ENCODE measurements at regions not wholly inside any gene's neighbourhood (a gene's known extent, or its start where the extent isn't known, plus 50 kb on each side); places are given as distances from the start of the nearest gene placed in this dataset.

GRCh38 chr12:127411981-127412380 is 855.0 kb upstream of the TMEM132C start:
- intact Hi-C loops (cut with DNase I) = no loop called here
- no peak for ATAC-seq
- DNase-seq (ENCODE audit: low spot score) = no peak

- ATAC-seq (no peak), DNase-seq (ENCODE audit: low spot score) (no peak)
- intact Hi-C loops (cut with DNase I) = no loop called here
Measured at GRCh38 chr12:127412866-127413265, 854.1 kb upstream of the TMEM132C start.

DNA sequence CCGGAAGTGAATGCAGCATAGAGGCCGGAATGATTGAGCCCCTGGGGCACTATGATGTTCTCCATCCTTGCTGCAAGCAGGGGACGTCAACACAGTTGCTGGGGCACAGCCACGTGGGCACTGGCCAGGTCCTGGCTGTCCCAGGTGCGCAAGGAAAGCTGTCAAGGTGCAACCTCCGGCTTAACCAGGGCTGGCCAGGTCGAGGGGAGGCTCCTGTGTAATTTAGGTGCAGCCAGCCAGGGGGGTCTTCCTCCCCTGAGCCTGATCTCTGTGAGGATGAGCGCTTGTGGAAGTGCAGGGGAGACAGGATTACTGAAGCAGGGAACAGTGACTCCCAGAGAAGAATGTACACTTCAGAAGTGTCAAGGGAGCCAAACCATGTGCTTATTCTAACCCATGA is 852.8 kb upstream of the TMEM132C start:
- ATAC-seq (no peak), DNase-seq (ENCODE audit: low spot score) (no peak)
- intact Hi-C loops (cut with DNase I) = no loop called here

DNA sequence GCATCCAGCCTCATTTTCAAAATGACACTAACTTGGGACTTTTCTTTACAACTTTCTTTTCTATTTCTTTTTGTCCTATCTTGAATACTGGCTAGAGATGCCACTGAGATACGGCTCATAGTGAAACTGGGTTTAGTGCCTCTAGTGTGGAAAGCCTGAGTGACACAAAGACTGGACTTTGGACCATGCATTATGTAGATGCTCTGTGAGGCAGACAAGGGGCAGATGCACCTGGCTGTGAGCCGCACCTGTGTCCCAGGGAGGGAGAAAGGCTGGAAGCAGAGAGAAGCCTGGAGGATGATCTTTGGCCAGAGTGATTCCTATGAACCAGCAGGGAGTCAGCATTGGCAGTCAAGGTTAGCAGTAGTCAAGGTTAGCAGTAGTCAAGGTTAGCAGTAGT is 852.3 kb upstream of the TMEM132C start:
- intact Hi-C loops (cut with DNase I) = no loop called here
- DNase-seq (ENCODE audit: low spot score) = no peak
- ATAC-seq = no peak

DNA sequence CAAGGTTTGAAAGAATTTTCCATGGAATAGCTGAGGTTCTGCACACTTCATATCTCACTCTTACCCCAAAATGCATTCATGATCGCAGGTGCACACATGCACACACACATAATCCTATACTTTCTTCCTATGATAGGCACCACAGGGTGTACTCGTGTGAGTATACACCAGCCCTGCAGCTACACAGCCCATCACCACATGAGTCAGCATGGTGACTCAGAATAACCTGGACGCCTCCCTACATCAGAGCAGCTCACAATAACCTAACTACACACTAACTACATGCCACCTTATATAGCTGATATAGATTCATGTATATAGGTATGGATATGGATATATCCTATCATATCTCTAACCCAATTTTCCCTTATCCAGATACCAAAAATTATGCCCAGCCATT is 850.2 kb upstream of the TMEM132C start:
- no peak for ATAC-seq
- DNase-seq (ENCODE audit: low spot score) = no peak
- intact Hi-C loops (cut with DNase I) = no loop called here

DNA sequence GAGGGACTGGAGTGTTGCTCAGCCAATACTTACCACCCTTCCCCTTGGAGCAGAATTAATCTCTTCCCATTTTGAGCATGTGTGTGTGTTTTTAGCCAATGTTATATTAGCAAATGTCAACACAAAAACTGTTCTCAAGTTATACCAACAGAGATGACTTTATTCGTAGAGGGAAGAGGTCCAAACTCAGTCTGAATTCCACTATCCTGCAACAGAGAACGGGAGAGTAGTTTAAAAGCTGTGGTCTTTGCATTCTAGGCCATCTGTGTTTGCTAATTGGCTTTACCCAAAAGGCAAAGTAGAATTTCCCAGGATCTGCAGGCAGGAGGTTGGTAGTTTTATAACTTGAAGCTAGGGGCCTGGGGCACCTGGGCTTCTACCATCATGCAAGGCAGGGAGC is 847.9 kb upstream of the TMEM132C start:
- ATAC-seq = no peak
- DNase-seq (ENCODE audit: low spot score) = no peak
- intact Hi-C loops (cut with DNase I) = no loop called here

GRCh38 chr12:127421614-127422013 is 845.4 kb upstream of the TMEM132C start:
- intact Hi-C loops (cut with DNase I) = no loop called here
- no peak for ATAC-seq
- DNase-seq (ENCODE audit: low spot score) = no peak

- ATAC-seq = no peak
- no peak for DNase-seq (ENCODE audit: low spot score)
- intact Hi-C loops (cut with DNase I) = no loop called here
Measured at GRCh38 chr12:127422935-127423566, 843.9 kb upstream of the TMEM132C start.

GRCh38 chr12:127425474-127425873 is 841.5 kb upstream of the TMEM132C start:
- ATAC-seq (no peak), DNase-seq (ENCODE audit: low spot score) (no peak)
- intact Hi-C loops (cut with DNase I) = no loop called here

DNA sequence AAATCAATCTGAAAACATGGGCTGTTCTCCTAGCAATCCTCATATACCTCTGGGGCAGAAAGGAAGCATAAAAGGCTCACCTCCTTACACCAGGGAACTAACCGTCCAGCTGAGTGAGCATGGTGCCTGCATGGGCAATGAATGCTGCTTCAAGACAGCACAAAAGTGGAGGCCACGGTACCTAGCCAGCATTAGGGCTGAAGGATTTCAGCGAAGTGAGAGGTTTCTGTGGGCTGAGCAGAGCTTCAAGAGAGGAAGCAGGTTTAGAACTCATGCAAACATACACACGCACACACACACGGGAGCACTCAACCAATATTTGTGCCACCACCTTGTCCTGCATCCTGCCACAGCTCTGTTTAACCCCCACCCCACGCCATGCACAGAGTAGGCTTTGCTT is 838.5 kb upstream of the TMEM132C start:
- ATAC-seq = no peak
- no peak for DNase-seq (ENCODE audit: low spot score)
- intact Hi-C loops (cut with DNase I) = no loop called here

DNA sequence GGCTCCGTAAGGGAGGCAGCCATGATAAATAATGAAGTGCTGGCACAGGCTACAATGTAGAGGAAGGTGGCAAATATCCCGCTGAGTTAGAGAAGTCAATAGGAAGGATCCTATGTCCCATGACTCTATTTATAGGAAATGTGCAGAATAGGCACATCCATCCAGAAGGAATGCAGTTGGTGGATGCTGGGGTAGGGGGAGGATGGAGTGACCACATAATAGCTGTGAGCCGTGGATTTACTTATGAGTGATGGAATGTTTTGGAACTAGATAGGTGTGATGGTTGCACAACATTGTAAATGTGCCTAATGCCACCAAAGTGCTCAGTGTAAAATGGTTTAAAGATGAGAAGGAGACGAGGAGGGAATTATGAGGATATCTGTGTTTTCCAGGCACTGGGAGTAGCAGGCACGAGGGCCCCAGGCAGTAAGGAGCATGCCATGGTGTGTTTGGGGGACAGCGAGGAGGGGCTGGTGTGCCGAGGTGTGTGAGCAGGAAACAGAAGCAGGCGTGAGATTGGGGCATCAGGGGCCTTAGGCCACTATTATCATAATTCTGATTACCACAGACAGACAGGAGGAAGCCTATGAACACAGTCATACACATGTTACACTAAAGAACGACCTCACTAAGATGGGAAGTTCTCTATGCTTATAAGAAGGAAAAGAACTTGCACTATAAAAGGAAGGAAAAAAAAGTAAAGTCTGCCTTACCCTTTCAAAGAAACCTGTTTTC is 837.3 kb upstream of the TMEM132C start:
- ATAC-seq (no peak), DNase-seq (ENCODE audit: low spot score) (no peak)
- intact Hi-C loops (cut with DNase I) = no loop called here

DNA sequence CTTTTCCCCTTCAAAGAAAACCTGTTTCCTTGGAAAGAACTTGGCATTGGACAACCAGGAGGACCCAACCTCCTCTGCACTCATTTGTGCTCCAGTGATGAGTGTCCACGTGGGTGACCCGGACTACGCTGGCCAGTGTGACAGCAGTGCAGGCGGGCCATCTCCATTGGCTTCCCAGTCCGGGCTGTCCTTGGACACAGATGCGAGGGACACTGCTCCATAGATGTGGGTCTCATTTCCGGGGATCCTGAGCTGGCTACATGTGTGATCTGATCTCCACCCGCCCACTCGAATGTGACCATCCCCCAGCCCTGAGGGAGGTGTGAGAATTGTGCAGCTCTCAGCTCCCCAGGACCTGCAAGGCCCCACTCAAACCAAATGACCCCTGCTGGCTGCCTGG is 836.6 kb upstream of the TMEM132C start:
- DNase-seq (ENCODE audit: low spot score) (no peak), ATAC-seq (no peak)
- intact Hi-C loops (cut with DNase I) = no loop called here

DNA sequence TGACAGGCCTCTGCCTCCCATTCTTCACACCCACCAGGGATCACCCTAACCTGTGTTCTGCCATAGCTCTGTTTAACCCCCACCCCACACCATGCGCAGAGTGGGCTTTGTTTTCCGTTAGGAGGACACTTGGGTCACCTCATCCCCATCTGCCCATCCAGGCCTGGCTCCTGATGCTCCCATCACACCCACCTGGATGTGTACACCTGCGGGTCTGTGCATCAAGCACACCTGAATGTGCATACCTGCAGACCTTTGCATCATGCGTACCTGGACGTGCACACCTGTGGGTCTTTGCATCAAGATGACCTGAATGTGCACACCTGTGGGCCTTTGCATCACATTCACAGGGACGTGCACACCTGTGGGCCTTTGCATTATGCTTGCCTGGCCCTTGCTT is 835.8 kb upstream of the TMEM132C start:
- intact Hi-C loops (cut with DNase I) = no loop called here
- ATAC-seq (no peak), DNase-seq (ENCODE audit: low spot score) (no peak)

GRCh38 chr12:127431594-127431993 is 835.4 kb upstream of the TMEM132C start:
- no peak for DNase-seq (ENCODE audit: low spot score)
- ATAC-seq = no peak
- intact Hi-C loops (cut with DNase I) = no loop called here

DNA sequence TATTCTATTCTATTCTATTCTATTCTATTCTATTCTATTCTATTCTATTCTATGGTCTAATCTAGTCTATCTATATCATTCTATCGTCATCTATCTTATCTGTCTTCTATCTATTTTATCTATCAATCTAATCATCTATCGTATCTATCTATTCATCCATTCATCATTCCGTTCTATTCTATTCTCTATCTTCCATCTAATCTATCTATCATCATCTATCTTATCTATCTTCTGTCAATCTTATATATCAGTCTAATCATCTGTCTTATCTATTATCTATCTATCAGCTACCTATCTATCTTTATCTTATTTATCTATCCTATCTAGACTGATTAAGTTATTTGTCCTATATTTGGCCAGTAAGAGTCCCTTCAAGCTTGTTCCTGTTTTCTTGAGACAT is 831.5 kb upstream of the TMEM132C start:
- ATAC-seq = no peak
- intact Hi-C loops (cut with DNase I) = no loop called here

DNA sequence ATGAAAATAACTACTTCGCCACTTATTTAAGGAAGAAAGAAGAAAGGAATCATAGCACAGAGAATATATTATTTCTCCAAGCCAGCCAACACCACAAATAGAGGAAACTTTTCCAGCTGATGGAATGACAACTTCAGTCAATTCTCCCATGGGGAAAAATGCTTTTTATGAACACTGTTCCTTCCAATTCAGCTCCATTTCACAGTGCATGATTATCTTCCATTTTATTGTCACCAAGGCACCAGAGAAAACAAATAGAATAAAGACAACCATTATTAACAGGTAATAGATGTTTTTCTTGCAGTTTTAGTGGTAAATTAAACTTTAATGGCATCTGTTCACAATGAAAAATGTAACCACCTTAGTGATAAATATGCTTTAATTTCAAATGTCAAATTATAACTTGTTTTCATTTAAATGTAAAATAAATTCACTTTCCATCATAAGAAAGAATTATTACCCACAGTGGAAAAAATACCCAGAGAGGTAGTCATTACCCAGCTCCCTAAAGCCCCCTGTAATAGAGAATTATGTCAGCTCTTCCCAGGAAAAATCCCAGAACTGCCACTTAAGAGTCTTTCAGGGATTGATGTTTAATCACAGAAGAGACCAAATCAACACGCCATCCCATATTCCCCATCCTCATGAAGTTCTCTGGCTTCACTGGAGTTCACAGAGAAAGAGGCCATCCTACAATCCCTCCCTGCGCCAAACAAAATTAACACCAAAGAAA is 828.3 kb upstream of the TMEM132C start:
- DNase-seq (ENCODE audit: low spot score) = no peak
- no peak for ATAC-seq
- intact Hi-C loops (cut with DNase I) = no loop called here

More for the DNA sequence above, 831.5 kb upstream of the TMEM132C start:
- no peak for DNase-seq (ENCODE audit: low spot score)

- DNase-seq (ENCODE audit: low spot score) (no peak), ATAC-seq (no peak)
- intact Hi-C loops (cut with DNase I) = no loop called here
Measured at GRCh38 chr12:127445581-127446139, 821.3 kb upstream of the TMEM132C start.

- ATAC-seq = no peak
- no peak for DNase-seq (ENCODE audit: low spot score)
- intact Hi-C loops (cut with DNase I) = no loop called here
Measured at GRCh38 chr12:127448906-127449305, 818.1 kb upstream of the TMEM132C start.

DNA sequence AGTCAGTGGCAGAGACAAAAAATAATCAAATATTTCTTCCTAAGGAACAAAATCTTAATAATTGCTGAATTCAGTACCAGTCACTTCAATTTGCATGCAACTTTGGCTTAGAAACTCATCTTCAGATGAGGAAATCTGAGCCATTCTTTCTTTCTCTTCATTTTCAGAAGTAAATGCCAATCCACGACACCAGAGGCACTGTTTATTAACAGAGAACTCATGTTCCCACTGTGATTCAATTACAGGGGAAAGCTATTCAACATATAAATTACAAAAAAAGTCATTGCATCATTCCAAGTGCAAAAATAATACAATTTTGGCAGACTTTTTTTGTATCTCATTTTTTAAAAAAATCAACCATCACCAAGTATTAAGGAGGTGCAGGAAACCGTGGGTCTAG is 816.1 kb upstream of the TMEM132C start:
- ATAC-seq = no peak

More for the DNA sequence above, 816.1 kb upstream of the TMEM132C start:
- intact Hi-C loops (cut with DNase I) = no loop called here
- DNase-seq (ENCODE audit: low spot score) = no peak

Measured in sciatic nerve (tissue), 2 donors.